RPMI8226 (cell line): ENCODE measurements at regions not wholly inside any gene's neighbourhood (a gene's known extent, or its start where the extent isn't known, plus 50 kb on each side); places are given as distances from the start of the nearest gene placed in this dataset.

Experiments used
- DNase-seq: peaks from one replicate; pipeline ENCODE4 v3.0.0-alpha.2; 2015

- no peak for DNase-seq
Measured at GRCh38 chr21:16377120-16377658, 647.4 kb downstream of the USP25 start.

DNA sequence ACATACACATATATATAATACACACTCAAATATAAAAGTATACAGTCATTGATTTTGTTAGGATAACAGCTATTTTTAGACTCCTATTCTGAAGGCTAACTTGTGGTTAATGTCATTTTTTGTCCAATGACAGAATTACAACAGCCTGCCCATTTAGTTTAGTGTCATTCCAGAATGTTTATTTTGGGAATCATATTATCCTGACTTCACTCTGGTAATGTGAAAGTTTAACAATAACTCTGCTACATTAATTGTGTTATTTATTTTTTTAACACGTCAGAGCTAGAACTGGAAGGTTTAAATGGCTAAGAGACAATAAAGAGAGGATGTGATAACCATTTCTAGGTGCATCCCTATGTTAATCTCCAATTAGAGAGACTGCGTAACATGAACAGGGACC, 648.1 kb downstream of the USP25 start:
- no peak for DNase-seq

- DNase-seq, result no peak
Measured at GRCh38 chr21:16378525-16378924, 648.7 kb downstream of the USP25 start.

DNA sequence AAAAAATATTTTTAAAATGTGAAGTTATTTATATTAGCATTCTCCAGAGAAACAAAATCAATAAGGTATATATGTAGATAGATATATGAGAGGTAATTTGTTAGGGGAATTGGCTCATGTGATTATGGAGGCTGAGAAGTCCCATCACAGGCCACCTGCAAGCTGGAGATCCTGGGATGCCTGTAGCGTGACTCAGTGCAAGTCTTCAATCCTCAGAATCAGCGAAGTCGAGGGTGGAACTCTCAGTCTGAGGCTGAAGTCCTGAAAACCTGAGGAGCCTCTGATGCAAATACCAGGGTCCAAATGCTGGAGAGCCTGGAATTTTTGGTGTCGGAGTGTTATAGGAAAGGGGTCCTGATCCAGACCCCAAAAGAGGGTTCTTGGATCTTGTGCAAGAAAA, 658.5 kb downstream of the USP25 start:
- no peak for DNase-seq

DNA sequence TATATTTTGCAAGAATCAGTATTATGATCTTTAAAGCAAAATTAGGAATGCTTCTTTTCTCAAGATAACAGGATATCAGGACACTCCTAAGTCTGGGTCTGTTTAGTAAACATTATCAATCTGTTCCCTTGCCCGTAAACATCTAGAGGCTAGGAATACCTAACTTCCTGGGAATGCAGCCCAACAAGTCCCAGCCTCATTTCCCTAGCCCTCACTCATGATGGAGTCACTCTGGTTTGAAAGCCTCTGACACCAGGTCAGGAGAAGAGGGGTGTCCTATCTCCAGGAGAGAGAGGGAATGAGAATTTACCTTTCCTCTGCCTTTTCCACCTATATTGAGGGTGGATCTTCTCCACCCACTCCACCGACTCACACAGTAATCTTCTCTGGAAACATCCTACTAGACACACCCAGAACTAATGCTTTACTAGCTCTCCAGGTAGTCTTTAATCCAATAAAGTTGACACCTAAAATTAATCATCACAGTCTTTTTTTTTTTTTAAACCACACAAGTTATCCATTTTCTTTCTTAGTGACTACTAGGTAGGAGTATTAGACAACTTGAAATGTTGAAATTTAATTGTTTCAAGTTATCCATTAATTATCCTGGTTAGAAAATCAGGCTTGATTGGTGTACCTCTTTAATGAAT, 659.3 kb downstream of the USP25 start:
- DNase-seq, result no peak

DNA sequence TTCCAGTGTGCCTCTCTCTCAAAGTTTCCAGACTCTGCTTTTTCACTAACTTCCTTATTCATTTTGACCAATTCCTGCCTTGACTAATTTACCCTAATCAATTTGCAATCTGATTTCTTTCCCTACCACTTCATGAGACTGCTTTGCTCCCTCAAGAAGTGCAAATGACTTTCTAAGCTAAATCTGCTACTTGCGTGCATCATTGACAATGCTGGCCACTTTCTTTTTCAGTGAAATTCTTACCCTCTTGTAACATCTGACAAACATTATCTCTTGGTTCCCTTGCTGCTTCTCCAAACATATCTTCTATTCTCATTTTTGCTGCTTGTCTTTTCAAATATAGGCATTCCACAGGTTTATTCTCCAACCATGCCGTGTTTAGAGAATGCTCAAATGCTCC, 659.9 kb downstream of the USP25 start:
- no peak for DNase-seq

GRCh38 chr21:16395285-16395684, 665.5 kb downstream of the USP25 start:
- no peak for DNase-seq

GRCh38 chr21:16402752-16403151, 673.0 kb downstream of the USP25 start:
- no peak for DNase-seq

GRCh38 chr21:16404776-16405175, 675.0 kb downstream of the USP25 start:
- DNase-seq, result no peak

DNA sequence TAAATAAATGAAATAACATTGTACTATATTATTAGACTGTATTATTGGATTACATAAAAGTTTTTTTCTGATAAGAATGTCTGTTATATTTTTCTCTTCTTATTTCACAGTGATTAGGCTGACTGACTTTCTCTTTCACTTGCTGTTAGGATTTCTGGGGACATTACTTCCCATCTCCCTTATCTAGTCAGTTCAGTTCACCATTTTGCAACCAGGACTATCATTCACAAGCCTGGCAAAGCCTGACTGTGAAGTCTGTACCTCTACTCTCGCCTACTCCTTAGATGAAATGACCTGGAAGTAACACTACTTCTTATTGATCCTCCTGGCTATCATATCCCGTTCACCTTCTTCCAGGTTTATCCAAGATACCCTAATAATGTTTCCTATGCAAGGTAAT, 676.6 kb downstream of the USP25 start:
- DNase-seq, result no peak

- no peak for DNase-seq
Measured at GRCh38 chr21:16407403-16408240, 677.8 kb downstream of the USP25 start.

DNA sequence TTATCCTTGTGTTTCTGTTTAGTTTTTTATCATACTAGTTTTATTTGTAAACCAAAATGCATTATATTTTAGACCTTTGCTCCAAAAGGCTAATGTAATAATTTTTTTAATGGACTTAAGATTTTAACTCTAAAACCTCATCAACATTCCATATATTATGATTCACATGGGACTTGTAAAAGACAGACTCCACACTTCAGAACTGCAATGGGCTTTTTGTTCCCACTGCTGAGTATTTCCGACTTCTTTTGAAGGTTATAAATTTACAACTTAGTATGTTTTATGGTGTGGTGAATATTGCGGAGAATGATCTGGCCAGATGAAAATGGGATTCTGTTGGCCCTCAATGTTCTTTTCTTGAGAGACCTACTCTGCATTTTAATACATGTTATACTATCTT, 678.5 kb downstream of the USP25 start:
- no peak for DNase-seq

GRCh38 chr21:16409352-16409751, 679.6 kb downstream of the USP25 start:
- no peak for DNase-seq

DNA sequence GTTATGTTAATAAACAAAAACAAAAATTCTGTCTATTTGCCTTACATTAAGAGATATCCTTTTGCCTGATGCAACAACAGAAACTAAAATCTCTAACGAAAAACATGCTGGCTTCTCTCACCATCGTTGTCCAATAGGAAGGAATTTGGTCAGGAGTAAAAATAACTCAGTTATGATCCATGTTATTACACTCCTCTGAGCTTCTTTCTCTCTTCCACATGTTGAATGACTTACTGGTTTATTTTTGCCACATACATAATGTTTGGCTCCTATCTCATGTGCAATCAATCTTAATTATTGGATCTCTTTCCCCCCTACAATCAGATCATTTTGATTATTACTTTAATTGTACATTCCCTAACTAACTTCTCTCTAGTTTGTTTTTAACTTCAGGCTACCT, 688.4 kb downstream of the USP25 start:
- no peak for DNase-seq

DNA sequence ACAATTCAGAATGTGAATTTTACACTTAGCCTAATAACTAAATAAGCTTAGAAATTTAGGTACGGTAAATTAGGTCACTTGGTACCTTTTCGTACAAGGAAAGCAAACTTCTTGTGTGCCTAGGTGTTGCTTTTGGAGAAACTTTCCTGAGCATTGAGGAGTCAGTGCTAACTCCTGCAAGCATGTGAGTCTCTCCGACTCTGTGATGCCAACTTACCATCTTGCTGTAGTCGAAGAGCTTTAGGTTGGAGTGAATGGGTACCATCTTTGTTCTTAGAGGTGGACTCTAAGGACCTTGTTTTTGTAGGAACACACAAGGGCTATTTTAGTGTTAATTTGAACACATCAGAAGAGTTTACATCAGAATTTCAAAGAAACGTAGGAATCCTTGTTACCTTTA, 688.9 kb downstream of the USP25 start:
- no peak for DNase-seq

DNA sequence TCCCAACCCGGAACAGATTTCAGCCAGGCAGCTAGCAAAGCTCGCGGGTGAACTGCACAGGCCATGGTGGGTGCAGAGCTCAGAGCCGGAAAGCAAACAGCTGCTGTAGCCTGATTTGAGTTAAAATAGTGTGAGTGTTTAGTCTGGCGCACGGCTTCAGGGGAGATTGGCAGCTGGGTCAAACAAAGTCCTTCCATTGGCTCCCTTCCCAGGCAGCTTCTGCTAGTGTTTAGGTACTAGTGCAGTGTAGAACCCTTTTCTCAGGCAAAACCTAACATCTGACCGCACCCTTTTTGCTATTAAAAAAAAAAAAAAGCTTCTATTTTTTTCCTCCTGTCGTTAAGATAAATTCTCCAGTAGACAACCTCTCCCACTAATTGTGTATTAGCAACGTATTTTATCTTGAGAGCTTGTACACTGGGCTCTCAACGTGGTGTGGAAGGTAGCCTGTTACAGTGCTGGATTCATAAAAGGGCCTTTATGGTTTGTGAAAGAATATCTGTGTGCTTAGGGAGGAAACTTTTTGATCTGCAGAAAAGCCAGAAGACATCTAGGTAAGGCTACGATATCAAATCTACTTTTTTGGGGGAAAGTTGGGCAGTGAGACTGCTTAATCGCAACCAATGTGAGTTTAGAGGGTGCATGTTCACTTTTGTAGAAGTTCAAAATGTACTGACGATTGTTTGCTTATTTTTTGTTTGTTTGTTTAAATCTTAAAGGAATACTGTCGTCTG, 689.6 kb downstream of the USP25 start:
- DNase-seq, result no peak

DNA sequence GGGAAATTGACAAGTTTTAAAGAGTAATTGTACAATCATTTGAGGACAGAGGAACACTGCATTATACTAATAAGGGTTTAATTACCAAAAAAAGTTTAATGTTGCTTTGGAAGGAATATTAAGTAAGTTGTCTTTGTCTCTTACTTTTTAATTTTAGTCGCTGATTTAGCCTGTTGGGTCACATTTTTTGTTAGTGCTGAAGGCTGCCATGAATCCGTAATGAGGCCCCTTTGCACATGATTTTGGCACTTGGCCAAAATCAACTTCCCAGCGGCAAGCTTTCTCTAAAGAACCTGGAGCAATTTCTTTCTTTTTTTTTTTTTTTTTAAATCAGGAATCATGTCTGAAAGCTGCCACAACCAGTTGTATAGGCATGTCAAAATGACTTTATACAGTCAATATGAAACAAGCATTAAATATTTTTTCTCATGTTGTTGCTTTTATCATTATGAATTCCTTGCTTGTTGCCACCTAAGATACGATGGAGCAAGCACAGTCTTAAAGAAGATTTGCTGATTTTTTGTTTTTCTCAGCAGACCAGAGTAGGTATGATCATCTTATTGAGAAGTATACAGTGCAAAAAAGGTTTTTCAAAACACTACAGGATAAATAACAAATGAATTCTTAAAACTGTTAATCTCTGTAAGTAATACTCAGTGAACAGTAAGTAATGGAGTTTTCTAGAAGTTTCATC, 690.4 kb downstream of the USP25 start:
- no peak for DNase-seq

DNA sequence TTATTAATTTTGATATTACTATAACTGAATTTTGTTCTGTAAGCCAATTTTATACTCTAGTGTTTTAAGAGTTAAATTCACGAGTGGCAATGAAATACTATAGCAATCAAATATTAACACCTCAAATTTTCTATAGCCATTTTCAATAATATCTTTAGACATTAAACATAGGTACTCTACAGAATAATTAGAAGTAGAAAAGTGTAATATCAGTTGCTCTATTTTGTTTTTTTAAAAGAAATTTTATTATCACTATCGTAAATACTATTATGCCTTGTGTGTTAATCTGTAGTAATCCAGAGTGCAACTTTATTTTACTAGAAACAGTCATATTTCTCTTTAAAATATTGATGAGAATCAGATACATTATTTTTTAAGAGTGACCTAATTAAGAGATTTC, 691.2 kb downstream of the USP25 start:
- DNase-seq, result no peak

DNA sequence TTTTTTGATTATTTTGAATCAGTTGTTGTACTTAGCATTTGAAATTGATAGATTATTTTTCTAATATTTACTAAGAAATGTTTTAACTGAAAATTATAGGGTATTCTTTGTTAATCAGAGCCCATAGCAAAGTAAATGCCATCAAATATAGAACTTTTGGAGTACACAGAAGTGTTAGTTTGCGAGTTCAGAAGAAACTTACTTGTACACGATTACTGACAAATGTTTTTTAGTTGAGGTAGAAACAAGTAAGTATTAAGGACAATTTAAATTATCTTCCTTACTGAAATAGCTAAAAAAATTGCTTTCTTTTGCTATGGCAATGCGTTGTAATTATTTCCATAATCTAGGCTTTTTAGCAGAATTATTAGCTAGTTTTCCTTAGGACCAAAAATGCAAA, 692.2 kb downstream of the USP25 start:
- no peak for DNase-seq

GRCh38 chr21:16422702-16423101, 692.9 kb downstream of the USP25 start:
- no peak for DNase-seq

- no peak for DNase-seq
Measured at GRCh38 chr21:16423921-16424320, 694.1 kb downstream of the USP25 start.

DNA sequence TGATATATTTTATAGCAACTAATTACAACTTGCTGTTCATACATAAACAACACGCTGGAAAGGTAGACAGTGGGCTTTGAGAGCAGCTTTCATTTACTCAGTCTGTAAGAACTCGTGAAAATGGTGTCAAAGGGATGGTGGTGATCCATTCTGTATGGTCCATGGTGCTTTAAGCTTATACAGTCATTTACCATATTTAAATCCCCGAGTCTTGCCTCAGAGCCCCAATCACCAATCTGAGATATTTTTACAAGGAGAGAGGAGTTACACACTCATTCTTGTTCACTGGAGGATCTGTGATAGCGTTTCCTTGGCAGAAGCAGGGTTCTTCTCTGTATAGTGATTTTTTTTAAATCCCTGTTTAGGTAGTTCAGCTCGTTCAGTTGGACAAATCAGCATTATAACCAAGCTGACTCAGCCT, 694.6 kb downstream of the USP25 start:
- no peak for DNase-seq

GRCh38 chr21:16425376-16425775, 695.6 kb downstream of the USP25 start:
- DNase-seq, result no peak
